ENCODE measurements at regions not wholly inside any gene's neighbourhood (a gene's known extent, or its start where the extent isn't known, plus 50 kb on each side); places are given as distances from the start of the nearest gene placed in this dataset.

DNA sequence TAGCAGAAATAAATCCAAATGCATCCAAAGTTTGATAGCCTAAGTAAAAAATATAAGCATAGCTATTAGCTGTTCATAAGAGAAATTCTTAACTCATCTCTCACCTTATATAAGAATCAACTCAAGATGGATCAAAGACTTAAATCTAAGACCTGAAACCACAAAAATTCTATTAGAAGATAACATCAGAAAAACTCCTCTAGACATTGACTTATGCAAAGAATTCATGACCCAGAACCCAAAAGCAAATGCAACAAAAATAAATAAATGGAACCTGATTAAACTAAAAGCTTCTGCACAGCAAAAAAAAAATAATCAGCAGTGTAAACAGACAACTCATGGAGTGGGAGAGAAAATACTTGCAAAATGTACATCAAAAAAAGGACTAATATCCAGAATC lies 184.3 kb downstream of the TFAP2A start:
- Mint-ChIP-seq H3K4me3 (no peak overlapping the region), H3K27me3 (ENCODE audit: low read depth) (no peaks in the 10 kb centered on the region), H3K9me3 (peaks cover 17% of the 10 kb centered on the region), H3K4me1 (peaks cover 5% of the 10 kb centered on the region), H3K36me3 (ENCODE audit: low read depth) (peaks cover 6% of the 10 kb centered on the region), H3K27ac (no peak overlapping the region)
- TF ChIP-seq, protein P1, sequence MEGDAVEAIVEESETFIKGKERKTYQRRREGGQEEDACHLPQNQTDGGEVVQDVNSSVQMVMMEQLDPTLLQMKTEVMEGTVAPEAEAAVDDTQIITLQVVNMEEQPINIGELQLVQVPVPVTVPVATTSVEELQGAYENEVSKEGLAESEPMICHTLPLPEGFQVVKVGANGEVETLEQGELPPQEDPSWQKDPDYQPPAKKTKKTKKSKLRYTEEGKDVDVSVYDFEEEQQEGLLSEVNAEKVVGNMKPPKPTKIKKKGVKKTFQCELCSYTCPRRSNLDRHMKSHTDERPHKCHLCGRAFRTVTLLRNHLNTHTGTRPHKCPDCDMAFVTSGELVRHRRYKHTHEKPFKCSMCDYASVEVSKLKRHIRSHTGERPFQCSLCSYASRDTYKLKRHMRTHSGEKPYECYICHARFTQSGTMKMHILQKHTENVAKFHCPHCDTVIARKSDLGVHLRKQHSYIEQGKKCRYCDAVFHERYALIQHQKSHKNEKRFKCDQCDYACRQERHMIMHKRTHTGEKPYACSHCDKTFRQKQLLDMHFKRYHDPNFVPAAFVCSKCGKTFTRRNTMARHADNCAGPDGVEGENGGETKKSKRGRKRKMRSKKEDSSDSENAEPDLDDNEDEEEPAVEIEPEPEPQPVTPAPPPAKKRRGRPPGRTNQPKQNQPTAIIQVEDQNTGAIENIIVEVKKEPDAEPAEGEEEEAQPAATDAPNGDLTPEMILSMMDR (IDR thresholded peaks at IDR 0.05; ENCODE audit: unreplicated experiment in 3 of 3) = no peak

DNA sequence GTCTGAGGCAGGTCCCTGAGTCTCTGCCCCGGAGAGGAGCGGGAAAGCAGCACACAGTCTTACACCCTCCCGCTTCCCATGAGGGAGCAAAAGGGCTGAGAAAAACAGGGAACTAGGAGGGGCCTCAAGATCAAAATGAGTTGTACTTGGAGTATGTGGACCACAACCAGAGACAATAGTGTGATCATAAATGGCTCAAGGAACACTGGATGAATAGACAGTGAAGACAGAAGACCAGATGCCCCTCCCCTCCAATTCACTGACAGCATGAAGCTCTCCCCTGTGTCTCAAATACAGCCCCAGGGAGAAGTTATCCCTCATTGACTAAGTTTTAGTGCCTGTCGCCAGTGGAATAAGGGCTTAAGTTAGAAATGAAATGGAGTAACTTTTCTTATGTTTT lies 191.0 kb downstream of the TFAP2A start:
- TF ChIP-seq, protein P1 (IDR thresholded peaks at IDR 0.05; ENCODE audit: unreplicated experiment in 3 of 3) = no peak
- Mint-ChIP-seq H3K9me3 (peaks cover 26% of the 10 kb centered on the region), H3K27ac (no peak overlapping the region), H3K36me3 (ENCODE audit: low read depth) (peaks cover 6% of the 10 kb centered on the region), H3K4me1 (no peaks in the 10 kb centered on the region), H3K4me3 (no peak overlapping the region), H3K27me3 (ENCODE audit: low read depth) (peaks cover 9% of the 10 kb centered on the region)

DNA sequence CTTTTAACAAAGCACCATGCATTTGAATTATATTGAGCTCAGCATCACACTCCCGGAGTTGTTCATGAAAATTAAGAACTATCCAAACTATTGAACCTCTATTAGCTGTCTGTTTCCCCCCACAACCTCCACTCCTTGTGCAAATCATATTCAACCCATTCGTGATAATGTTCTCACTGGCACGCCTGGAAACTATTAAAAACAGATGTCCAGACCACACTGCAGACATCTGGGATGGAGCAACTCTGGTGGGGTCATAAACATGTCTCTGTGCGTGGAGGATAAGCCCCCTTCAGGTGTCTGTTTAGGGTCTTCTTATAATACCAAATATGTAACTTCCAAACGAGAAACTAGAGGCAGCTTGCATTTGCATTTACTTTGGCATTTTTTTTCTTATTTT lies 193.7 kb downstream of the TFAP2A start:
- Mint-ChIP-seq H3K36me3 (ENCODE audit: low read depth) (no peaks in the 10 kb centered on the region), H3K27ac (no peak overlapping the region), H3K9me3 (peaks cover 9% of the 10 kb centered on the region), H3K4me3 (no peak overlapping the region), H3K4me1 (peaks cover 12% of the 10 kb centered on the region), H3K27me3 (ENCODE audit: low read depth) (peaks cover 17% of the 10 kb centered on the region)
- TF ChIP-seq, protein P1 (IDR thresholded peaks at IDR 0.05; ENCODE audit: unreplicated experiment in 3 of 3) = no peak

DNA sequence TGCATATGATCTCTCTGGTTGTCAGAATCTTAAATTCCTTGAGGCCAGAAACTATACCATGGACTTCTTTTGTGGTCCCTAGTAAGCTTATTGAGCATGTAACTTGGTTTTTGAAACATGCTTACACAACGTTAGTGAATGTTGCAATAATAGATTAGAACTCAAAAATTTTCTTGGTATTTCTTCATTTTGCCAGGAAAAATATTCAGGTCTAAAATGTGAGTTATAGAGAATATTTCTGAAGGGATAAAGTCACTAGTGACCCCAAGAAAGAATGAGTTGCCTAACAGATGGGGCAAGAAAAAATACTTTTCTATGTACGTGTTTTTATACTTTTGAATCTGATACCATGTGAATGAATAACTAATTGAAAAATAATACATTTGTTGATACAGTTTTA lies 195.4 kb downstream of the TFAP2A start:
- Mint-ChIP-seq H3K36me3 (ENCODE audit: low read depth) (no peaks in the 10 kb centered on the region), H3K9me3 (peaks cover 5% of the 10 kb centered on the region), H3K4me1 (peaks cover 12% of the 10 kb centered on the region), H3K27me3 (ENCODE audit: low read depth) (peaks cover 17% of the 10 kb centered on the region), H3K4me3 (no peak overlapping the region), H3K27ac (no peak overlapping the region)
- TF ChIP-seq, protein P1 (IDR thresholded peaks at IDR 0.05; ENCODE audit: unreplicated experiment in 3 of 3) = no peak

DNA sequence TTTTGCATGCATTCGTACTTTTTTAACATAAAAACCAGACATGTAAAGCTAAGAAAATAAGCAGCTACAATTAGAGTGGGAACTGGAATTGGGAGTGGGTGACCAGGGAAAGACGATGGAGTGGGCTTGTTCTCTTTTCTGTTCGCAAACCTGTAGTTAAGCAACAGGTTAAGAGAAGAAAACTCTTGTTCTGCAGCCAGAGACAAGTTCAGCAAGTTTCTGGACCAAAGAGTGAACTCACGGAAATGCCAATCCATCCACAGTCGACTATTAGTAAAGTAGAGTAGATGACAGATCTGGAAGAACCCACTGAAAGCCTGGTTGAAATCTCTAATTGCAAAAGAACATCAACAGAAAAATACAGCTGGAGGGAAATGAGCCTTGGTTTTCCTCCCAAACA lies 197.8 kb downstream of the TFAP2A start:
- Mint-ChIP-seq H3K9me3 (peaks cover 2% of the 10 kb centered on the region), H3K27ac (peak overlapping the region in 1 of 3 experiments; percentile 8)

More for the DNA sequence above, 197.8 kb downstream of the TFAP2A start:
- Mint-ChIP-seq H3K36me3 (ENCODE audit: low read depth) (no peaks in the 10 kb centered on the region), H3K27me3 (ENCODE audit: low read depth) (peaks cover 13% of the 10 kb centered on the region), H3K4me1 (peaks cover 12% of the 10 kb centered on the region), H3K4me3 (no peak overlapping the region)
- TF ChIP-seq, protein P1 (IDR thresholded peaks at IDR 0.05; ENCODE audit: unreplicated experiment in 3 of 3) = no peak

Measured in nephron (organoid).